ENCODE measurements at regions not wholly inside any gene's neighbourhood (a gene's known extent, or its start where the extent isn't known, plus 50 kb on each side); places are given as distances from the start of the nearest gene placed in this dataset.

DNA sequence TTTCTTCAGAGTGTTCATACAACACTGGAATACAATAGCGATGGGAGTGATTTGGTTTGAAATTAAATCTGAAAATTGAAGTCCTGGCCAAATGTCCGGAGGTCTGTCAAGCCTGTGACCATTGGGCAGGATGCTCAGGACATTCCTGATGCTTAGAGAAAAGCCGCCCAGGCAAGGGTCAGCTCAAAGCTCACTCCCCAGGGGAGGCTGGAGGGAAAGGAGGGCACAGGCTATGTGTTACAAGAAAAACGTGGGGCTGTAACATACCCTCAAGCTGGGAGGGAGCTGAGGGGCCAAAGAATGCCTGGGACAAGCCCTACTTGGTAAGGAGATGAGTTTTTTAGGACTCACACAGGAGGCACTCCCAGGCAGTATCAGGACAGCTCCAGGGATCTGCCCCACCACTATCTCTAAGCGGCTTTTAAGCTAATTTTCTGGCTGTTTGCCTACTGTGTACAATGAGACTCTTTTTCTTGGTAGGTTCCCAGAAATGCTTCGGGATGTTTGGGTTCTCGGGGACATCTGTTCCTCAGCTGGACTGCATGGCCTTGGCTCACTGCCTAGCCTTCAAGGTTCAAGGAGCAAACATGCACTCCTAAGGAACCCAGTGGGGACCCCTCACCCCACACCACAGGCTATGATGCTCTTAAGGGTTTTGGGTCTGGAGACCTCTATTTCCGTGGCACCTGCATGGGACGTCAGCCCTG lies 500.1 kb downstream of the BRD1 start:
- DNase-seq (ENCODE audit: low read depth in 3 of 3) = no peak

- no peak for DNase-seq (ENCODE audit: low read depth in 3 of 3)
These were observed 501.1 kb downstream of the BRD1 start for GRCh38 chr22:49326558-49326957.

- DNase-seq (ENCODE audit: low read depth in 3 of 3) = no peak
These were observed 501.9 kb downstream of the BRD1 start for GRCh38 chr22:49325531-49326395.

GRCh38 chr22:49324527-49325491 lies 502.9 kb downstream of the BRD1 start:
- DNase-seq (ENCODE audit: low read depth in 3 of 3) = no peak

DNA sequence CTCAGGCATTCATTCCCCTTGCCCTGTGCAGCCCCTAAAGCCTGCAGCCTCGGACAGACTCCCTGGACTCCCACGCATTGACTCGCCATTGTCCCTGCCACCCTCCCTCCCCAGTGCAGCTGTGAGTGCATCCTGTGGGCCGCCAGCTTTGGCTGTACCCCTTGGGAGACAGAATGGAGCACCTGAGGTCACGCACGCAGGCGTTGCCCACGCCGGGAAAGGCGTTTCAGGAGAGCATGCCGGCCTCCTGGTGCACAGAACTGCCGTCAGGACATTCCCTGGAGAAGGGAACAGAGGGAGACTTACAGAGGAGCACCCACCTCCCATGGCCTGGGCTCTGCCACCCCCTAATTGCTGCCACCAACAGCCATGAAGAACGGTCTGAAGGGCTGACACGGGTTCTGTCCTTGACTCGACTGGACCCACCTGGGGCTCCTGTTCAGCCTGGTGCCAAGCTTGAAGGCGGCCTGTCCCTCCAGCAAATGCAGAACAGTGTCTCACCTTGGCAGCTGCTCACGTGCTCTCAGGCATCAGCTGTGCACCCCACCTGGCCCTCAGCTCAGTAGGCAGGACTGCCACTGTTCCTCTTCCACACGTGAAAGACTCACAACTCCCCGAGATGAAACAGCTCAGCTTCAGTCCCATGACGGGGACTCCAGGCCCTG lies 503.8 kb downstream of the BRD1 start:
- no peak for DNase-seq (ENCODE audit: low read depth in 3 of 3)

GRCh38 chr22:49322861-49323622 lies 504.6 kb downstream of the BRD1 start:
- DNase-seq (ENCODE audit: low read depth in 3 of 3) = no peak

GRCh38 chr22:49322231-49322630 lies 505.4 kb downstream of the BRD1 start:
- no peak for DNase-seq (ENCODE audit: low read depth in 3 of 3)

GRCh38 chr22:49321477-49322055 lies 506.1 kb downstream of the BRD1 start:
- DNase-seq (ENCODE audit: low read depth in 3 of 3) = no peak

DNA sequence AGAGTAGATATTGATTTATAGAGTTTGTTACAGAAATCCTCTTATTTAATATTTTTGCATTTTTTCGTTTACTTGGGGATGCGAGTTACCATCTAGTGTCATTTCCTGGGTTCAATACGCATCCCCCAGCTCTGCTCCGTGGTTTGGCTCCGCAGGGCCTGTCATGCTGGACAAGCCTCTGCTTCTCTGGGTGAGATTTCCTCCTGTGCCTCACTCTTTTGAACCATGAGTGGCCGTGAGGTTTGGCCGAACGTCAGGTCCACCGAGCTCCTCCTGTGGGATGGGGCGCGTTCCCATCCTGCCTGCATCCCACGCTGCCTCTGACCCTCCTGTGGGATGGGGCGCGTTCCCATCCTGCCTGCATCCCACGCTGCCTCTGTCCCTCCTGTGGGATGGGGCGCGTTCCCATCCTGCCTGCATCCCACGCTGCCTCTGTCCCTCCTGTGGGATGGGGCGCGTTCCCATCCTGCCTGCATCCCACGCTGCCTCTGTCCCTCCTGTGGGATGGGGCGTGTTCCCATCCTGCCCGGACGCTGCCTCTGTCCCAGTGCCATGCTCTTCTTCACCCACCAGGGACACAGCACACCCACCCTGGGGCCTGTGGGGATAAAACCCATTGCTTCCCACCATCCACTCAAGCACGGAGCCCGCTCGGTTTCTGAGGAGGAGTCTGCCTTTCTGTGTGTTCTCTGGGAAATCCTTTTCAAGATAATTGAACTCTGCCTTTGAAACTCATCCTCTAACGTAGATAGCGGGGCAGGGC lies 506.8 kb downstream of the BRD1 start:
- DNase-seq (ENCODE audit: low read depth in 3 of 3) = no peak

DNA sequence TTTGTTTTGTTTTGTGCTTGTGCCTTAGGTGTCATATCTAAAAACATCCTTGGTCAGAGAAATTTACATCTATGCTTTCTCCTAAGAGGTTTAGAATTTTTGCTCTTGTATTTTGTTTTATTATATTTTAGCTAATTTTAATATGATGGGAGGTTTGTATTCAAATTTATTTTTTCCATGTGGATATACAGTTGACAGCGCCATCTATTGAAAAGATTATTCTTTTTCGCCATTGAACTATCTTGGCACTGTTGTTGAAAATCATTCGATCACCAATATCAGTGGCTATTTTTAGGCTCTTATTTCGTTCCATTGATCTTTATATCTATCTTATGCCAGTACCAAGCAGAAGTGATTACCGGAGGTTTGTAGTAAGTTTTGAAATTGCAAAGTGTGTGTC lies 510.3 kb downstream of the BRD1 start:
- DNase-seq (ENCODE audit: low read depth in 3 of 3) = no peak

GRCh38 chr22:49312601-49313000 lies 515.1 kb downstream of the BRD1 start:
- no peak for DNase-seq (ENCODE audit: low read depth in 3 of 3)

GRCh38 chr22:49310354-49310753 lies 517.3 kb downstream of the BRD1 start:
- DNase-seq (ENCODE audit: low read depth in 3 of 3) = no peak

DNA sequence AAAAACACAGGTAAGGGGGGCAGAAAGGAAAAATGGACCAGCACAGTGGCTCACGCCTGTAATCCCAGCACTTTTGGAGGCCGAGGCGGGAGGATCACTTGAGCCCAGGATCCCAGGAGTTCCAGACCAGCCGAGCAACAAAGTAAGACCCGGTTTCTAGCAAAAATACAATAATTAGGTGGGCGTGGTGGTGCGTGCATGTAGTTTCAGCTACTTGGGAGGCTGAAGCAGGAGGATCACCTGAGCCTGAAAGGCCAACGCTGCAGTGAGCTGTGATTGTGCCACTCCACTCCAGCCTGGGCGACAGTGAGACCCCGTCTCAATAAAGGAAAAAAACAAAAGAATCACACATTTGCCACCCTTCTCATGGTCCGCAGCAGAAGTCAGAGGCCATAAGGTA lies 519.4 kb downstream of the BRD1 start:
- DNase-seq (ENCODE audit: low read depth in 3 of 3) = no peak

GRCh38 chr22:49307870-49308269 lies 519.8 kb downstream of the BRD1 start:
- no peak for DNase-seq (ENCODE audit: low read depth in 3 of 3)

- DNase-seq (ENCODE audit: low read depth in 3 of 3) = no peak
These were observed 520.2 kb downstream of the BRD1 start for GRCh38 chr22:49307481-49307830.

GRCh38 chr22:49306632-49307480 lies 520.8 kb downstream of the BRD1 start:
- DNase-seq (ENCODE audit: low read depth in 3 of 3) = no peak

DNA sequence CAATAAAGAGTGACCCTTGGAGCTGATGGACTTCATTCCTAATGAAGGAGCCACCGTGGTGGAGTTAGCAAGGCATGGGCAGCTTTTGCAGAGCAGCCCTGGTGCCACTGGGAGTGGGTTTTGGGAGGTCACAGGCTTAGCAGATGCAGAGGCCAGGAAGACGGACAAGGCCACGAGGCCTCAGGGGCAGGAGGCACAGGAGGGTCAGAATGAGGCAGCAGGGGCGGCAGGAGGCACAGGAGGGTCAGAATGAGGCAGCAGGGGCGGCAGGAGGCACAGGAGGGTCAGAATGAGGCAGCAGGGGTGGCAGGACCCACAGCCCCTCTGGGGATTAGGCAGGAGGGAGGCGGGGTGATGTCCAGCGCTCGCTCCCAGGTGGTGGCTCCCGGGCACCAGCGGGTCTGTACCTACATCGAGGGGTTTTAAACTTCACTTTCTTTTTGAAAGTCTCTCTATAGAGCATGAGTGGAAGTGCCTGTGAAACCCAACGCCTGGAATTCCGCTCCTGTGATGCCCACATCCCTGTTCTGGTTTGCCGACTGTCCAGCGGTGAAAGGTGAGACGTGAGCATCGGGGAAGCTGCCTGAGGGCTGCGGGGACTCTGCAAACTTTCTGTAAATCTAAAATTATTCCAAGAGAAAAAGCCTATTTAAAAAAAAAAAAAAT lies 521.6 kb downstream of the BRD1 start:
- DNase-seq (ENCODE audit: low read depth in 3 of 3) = no peak

All from stimulated activated CD4-positive, alpha-beta T cell treated with anti-CD3 and anti-CD28 coated beads, TNF-alpha, amount 100 ng/mL, for 48 hours (primary cell).